ENCODE measurements at regions not wholly inside any gene's neighbourhood (a gene's known extent, or its start where the extent isn't known, plus 50 kb on each side); places are given as distances from the start of the nearest gene placed in this dataset.
"Not testable (repeated sequence)": the region's sequence is repeated elsewhere in the genome, so short reads cannot be mapped to it uniquely, and the experiment has no call there.

DNA sequence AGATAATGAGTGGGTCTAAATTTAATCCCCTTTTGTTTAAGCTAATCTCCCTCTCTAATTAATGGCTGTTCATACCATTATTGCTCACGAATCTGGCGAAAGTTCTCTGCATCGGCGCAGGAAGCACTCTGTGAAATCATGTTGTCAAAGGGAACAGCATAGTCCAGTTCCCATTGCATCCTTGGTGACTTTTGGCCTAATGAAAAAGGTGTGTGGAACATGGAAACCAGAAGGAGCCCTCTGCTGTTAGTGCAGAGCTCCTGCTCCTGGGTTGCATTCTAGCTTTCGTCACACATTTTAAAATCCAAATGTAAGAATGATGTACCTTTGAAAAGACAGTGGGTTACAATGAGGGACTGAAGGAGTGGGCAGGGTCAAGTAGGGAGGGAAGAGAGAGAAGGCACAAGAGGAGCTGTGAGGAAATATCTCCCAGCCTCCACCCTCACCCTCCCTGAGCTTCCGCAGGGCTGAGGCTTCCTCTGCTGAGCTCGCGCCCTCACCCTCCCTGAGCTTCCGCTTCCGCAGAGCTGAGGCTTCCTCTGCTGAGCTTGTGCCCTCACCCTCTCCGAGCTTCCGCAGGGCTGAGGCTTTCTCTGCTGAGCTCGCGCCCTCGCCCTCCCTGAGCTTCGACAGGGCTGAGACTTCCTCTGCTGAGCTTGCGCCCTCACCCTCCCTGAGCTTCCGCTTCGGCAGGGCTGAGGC is 754.3 kb upstream of the TPTE start:
- H3K27ac ChIP-seq (ENCODE audit: low read length); H3K4me2 ChIP-seq (ENCODE audit: low read depth, low read length, poor library complexity, severe bottlenecking); H3K4me3 ChIP-seq (ENCODE audit: low read length); H4K20me1 ChIP-seq (ENCODE audit: insufficient read depth, low read depth, low read length); H3K27me3 ChIP-seq (ENCODE audit: low read length); H3K9me2 ChIP-seq (replicated peaks; ENCODE audit: insufficient read depth, low read length); H3K4me1 ChIP-seq (ENCODE audit: low read length); H3K9ac ChIP-seq (ENCODE audit: low read length); H3K79me2 ChIP-seq (ENCODE audit: low read length); H2AFZ ChIP-seq (ENCODE audit: low read length); DNase-seq; H3K36me3 ChIP-seq (ENCODE audit: insufficient read depth, low read length): not testable (repeated sequence)
- peaks cover 65% of the 10 kb centered on the region for H3K9me3 ChIP-seq (ENCODE audit: low read length)

DNA sequence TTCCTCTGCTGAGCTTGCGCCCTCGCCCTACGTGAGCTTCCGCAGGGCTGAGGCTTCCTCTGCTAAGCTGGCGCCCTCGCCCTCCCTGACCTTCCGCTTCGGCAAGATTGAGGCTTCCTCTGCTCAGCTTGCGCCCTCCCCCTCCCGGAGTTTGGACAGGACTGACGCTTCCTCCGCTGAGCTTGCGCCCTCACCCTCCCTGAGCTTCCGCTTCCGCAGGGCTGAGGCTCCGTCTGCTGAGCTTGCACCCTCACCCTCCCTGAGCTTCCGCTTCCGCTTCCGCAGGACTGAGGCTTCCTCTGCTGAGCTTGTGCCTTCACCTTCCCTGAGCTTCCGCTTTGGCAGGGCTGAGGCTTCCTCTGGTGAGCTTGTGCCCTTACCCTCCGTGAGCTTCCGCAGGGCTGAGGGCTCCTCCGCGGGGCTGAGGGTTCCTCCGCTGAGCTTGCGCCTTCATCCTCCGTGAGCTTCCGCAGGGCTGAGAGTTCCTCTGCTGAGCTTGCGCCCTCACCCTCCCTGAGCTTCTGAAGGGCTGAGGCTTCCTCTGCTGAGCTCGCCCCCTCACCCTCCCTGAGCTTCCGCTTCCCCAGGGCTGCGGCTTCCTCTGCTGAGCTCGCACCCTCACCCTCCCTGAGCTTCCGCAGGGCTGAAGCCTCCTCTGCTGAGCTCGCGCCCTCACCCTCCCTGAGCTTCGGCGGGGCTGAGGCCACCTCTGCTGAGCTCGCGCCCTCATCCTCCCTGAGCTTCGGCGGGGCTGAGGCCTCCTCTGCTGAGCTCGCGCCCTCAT is 753.6 kb upstream of the TPTE start:
- no peaks in the 10 kb centered on the region for H4K20me1 ChIP-seq (ENCODE audit: insufficient read depth, low read depth, low read length)
- no peaks in the 10 kb centered on the region for H3K9me2 ChIP-seq (replicated peaks; ENCODE audit: insufficient read depth, low read length)
- peaks cover 65% of the 10 kb centered on the region for H3K9me3 ChIP-seq (ENCODE audit: low read length)
- H3K27ac ChIP-seq (ENCODE audit: low read length) = no peak overlapping the region
- no peak overlapping the region for H3K4me3 ChIP-seq (ENCODE audit: low read length)
- no peak for DNase-seq
- no peak overlapping the region for H2AFZ ChIP-seq (ENCODE audit: low read length)
- no peak overlapping the region for H3K4me2 ChIP-seq (ENCODE audit: low read depth, low read length, poor library complexity, severe bottlenecking)
- H3K9ac ChIP-seq (ENCODE audit: low read length) = no peak overlapping the region
- H3K4me1 ChIP-seq (ENCODE audit: low read length) = no peaks in the 10 kb centered on the region
- no peaks in the 10 kb centered on the region for H3K27me3 ChIP-seq (ENCODE audit: low read length)
- no peaks in the 10 kb centered on the region for H3K79me2 ChIP-seq (ENCODE audit: low read length)
- no peaks in the 10 kb centered on the region for H3K36me3 ChIP-seq (ENCODE audit: insufficient read depth, low read length)

DNA sequence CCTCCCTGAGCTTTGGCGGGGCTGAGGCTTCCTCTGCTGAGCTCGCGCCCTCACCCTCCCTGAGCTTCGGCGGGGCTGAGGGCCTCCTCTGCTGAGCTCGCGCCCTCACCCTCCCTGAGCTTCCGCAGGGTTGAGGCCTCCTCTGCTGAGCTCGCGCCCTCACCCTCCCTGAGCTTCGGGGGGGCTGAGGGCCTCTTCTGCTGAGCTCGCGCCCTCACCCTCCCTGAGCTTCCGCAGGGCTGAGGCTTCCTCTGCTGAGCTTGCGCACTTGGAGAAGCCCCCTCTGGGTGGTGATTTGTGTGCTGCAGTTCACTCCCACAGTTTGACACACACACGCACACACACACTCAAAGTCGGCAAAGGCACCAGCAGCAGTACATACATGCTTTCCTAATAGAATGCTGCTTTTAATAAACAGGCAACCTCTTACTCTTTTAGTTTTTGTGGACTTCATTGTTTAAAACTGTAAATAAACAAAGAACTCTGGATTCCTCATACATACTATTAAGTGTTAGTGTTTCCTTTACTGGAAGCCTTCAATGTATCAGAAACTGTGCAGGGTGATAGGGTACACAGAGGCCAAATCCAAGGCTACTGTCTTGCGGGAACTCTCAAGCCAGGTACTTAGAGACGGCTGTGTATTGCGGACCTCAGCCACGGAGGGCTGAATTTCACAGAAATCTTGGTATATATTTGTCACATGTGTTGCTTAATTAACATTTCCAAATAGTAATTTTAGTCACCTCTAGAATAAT is 752.8 kb upstream of the TPTE start:
- H2AFZ ChIP-seq (ENCODE audit: low read length); H4K20me1 ChIP-seq (ENCODE audit: insufficient read depth, low read depth, low read length); H3K4me2 ChIP-seq (ENCODE audit: low read depth, low read length, poor library complexity, severe bottlenecking); H3K79me2 ChIP-seq (ENCODE audit: low read length); H3K27me3 ChIP-seq (ENCODE audit: low read length); H3K27ac ChIP-seq (ENCODE audit: low read length); H3K4me1 ChIP-seq (ENCODE audit: low read length); H3K36me3 ChIP-seq (ENCODE audit: insufficient read depth, low read length); H3K9me2 ChIP-seq (replicated peaks; ENCODE audit: insufficient read depth, low read length); DNase-seq; H3K9ac ChIP-seq (ENCODE audit: low read length); H3K4me3 ChIP-seq (ENCODE audit: low read length): not testable (repeated sequence)
- H3K9me3 ChIP-seq (ENCODE audit: low read length) = peaks cover 62% of the 10 kb centered on the region

DNA sequence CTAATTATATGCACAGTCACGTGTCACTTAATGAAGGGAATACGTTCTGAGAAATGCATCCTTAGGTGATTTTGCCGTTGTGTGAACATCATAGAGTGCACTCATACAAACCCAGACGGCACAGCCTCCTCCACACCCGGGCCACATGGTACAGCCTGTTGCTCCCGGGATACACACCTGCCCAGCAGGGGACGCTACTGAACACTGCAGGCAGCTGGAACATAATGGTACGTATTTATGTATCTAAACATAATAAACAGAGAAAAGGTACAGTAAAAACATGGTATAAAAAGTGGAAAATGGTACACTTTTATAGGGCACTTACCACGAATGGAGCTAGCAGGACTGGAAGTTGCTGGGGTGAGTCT is 752.3 kb upstream of the TPTE start:
- H3K36me3 ChIP-seq (ENCODE audit: insufficient read depth, low read length); H3K79me2 ChIP-seq (ENCODE audit: low read length); DNase-seq; H3K9ac ChIP-seq (ENCODE audit: low read length); H3K27ac ChIP-seq (ENCODE audit: low read length); H4K20me1 ChIP-seq (ENCODE audit: insufficient read depth, low read depth, low read length); H3K4me2 ChIP-seq (ENCODE audit: low read depth, low read length, poor library complexity, severe bottlenecking); H3K4me3 ChIP-seq (ENCODE audit: low read length); H3K27me3 ChIP-seq (ENCODE audit: low read length); H3K4me1 ChIP-seq (ENCODE audit: low read length); H3K9me2 ChIP-seq (replicated peaks; ENCODE audit: insufficient read depth, low read length); H2AFZ ChIP-seq (ENCODE audit: low read length): not testable (repeated sequence)
- H3K9me3 ChIP-seq (ENCODE audit: low read length) = peaks cover 57% of the 10 kb centered on the region

DNA sequence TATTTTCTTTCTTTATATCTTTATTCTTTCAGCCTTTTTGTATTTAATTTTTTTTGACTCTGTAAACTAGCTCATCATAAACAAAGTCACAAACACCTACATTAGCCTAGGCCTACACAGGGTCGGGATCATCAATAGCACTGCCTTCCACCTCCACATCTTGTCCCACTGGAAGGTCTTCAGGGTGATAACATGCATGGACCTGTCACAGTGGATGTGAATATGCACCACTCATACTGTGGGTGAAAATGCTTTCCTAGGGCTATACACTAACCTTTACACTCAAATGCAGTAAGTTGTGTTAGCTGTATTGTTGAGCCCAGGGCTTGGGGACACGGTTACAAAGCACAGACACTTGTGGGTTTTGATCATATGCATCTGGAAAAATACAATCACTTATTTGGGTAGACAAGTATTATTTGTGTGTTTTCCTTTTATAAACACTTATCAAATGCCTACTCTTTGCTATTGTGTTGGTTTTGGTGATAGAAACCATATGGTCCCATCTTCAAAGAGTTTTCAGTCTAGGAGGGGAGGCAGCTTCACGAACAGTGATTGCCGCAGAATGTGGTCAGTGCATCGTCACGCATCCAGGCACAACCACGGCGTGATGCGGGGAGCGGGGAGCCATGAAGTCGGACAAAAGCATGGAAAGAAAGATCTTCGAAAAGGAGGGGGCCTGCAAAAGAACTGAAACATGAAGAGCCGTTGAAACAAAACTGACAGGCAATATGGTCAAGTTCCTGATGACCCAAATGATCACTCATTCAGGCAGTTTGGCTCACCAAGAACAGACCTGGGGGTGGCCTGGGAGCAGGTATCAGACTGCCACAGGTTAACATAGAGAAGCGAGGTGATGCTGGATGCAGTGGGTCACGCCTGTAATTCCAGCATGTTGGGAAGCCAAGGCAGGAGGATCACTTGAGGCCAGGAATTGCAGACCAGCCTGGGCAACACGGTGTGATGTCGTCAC is 751.4 kb upstream of the TPTE start:
- not testable (repeated sequence) for H3K4me2 ChIP-seq (ENCODE audit: low read depth, low read length, poor library complexity, severe bottlenecking); H3K36me3 ChIP-seq (ENCODE audit: insufficient read depth, low read length); H4K20me1 ChIP-seq (ENCODE audit: insufficient read depth, low read depth, low read length); H3K9ac ChIP-seq (ENCODE audit: low read length); H2AFZ ChIP-seq (ENCODE audit: low read length); H3K4me3 ChIP-seq (ENCODE audit: low read length); H3K27ac ChIP-seq (ENCODE audit: low read length); DNase-seq; H3K4me1 ChIP-seq (ENCODE audit: low read length); H3K79me2 ChIP-seq (ENCODE audit: low read length); H3K27me3 ChIP-seq (ENCODE audit: low read length); H3K9me2 ChIP-seq (replicated peaks; ENCODE audit: insufficient read depth, low read length)
- H3K9me3 ChIP-seq (ENCODE audit: low read length) = peaks cover 61% of the 10 kb centered on the region

DNA sequence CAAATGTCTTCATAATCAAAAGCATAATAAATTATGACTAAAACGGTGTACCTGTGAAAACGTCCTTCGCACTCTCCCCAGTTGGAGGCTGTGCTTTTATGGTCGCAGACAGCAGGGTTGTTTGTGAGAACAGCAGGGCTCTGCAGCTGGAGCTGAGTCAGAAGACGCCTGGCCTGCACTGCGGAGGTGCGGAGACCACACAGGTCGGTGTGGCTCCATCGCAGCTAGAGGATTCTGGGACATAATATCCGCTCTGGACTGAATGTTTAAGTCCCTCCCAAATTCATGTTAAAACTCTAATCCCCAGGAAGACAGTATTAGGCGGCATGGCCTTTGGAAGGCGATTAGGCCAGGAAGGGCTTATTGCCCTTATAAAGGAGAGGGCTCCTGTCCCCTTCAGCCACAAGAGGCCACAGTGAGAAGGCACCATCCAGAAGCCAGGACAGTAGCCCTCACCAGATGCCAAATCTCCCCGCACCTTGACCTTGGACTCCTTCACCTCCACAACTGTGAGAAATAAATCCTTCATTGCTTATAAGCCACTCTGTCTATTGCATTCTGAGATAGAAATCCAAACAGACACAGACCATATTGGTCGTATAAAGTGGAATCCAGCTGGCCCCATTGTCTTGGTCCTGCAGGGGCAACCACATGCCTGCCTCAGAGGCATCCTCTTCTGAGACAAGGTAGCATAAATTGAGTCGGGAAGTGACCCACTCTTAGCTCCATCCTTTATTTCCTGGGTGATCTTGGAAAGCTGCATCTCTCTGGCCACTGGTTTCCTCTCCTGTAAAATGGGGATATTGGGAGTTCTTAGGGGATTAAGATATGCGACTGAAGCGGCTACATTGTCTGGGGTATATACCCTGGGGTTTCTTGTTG is 749.7 kb upstream of the TPTE start:
- not testable (repeated sequence) for DNase-seq; H4K20me1 ChIP-seq (ENCODE audit: insufficient read depth, low read depth, low read length); H3K4me3 ChIP-seq (ENCODE audit: low read length); H3K36me3 ChIP-seq (ENCODE audit: insufficient read depth, low read length); H3K4me1 ChIP-seq (ENCODE audit: low read length); H3K9me2 ChIP-seq (replicated peaks; ENCODE audit: insufficient read depth, low read length); H3K79me2 ChIP-seq (ENCODE audit: low read length); H3K9ac ChIP-seq (ENCODE audit: low read length); H3K27me3 ChIP-seq (ENCODE audit: low read length); H3K27ac ChIP-seq (ENCODE audit: low read length); H2AFZ ChIP-seq (ENCODE audit: low read length); H3K4me2 ChIP-seq (ENCODE audit: low read depth, low read length, poor library complexity, severe bottlenecking)
- H3K9me3 ChIP-seq (ENCODE audit: low read length) = peaks cover 66% of the 10 kb centered on the region

DNA sequence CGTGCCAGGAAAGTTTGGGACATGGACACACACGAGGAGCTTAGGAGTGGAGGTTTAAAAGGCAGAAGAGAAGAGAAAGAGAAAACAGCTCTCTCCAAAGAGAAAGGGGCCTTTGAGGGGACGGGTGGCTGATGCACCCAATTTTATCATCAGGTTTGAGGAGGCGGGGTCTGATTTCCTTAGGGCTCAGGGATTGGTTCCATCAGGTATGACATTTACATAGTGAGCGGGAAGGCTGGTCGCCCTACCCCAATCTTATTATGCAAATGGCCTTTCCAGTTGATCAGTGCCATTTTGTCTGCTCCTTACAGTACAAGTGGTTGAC is 749.1 kb upstream of the TPTE start:
- H3K36me3 ChIP-seq (ENCODE audit: insufficient read depth, low read length) = no peaks in the 10 kb centered on the region
- no peaks in the 10 kb centered on the region for H3K9me2 ChIP-seq (replicated peaks; ENCODE audit: insufficient read depth, low read length)
- H4K20me1 ChIP-seq (ENCODE audit: insufficient read depth, low read depth, low read length) = no peaks in the 10 kb centered on the region
- no peak for DNase-seq
- H3K4me1 ChIP-seq (ENCODE audit: low read length) = no peaks in the 10 kb centered on the region
- no peak overlapping the region for H2AFZ ChIP-seq (ENCODE audit: low read length)
- H3K4me2 ChIP-seq (ENCODE audit: low read depth, low read length, poor library complexity, severe bottlenecking) = no peak overlapping the region
- no peaks in the 10 kb centered on the region for H3K27me3 ChIP-seq (ENCODE audit: low read length)
- H3K79me2 ChIP-seq (ENCODE audit: low read length) = no peaks in the 10 kb centered on the region
- H3K9ac ChIP-seq (ENCODE audit: low read length) = no peak overlapping the region
- peaks cover 68% of the 10 kb centered on the region for H3K9me3 ChIP-seq (ENCODE audit: low read length)
- H3K4me3 ChIP-seq (ENCODE audit: low read length) = no peak overlapping the region
- no peak overlapping the region for H3K27ac ChIP-seq (ENCODE audit: low read length)
